Neural progenitor cell (in vitro differentiated cells): ENCODE measurements at regions not wholly inside any gene's neighbourhood (a gene's known extent, or its start where the extent isn't known, plus 50 kb on each side); places are given as distances from the start of the nearest gene placed in this dataset.
A peak's percentile ranks its signal among the peaks of the same experiment; 100 is the strongest.

Source experiments
- CTCF ChIP-seq: fragments of 200-600 bp; sonication (generic); IDR thresholded peaks from 2 replicates; pipeline ENCODE4 v1.5.1; 2017; ENCODE audit warnings: antibody characterized with exemption, mild to moderate bottlenecking
- EZH2 ChIP-seq: fragments of 200-600 bp; sonication (generic); IDR thresholded peaks from 2 replicates; pipeline ENCODE4 v1.6.1; 2017; ENCODE audit warnings: antibody characterized with exemption, mild to moderate bottlenecking, moderate library complexity
- EZH2phosphoT487 ChIP-seq: fragments of 200-600 bp; sonication (generic); IDR thresholded peaks from 2 replicates; pipeline ENCODE4 v1.6.1; 2017; ENCODE audit warnings: antibody characterized with exemption

GRCh38 chr1:90579212-90579802, 137.8 kb downstream of the BARHL2 start:
- TF ChIP-seq CTCF (peak; percentile 75), EZH2phosphoT487 (no peak), EZH2 (no peak)
